ENCODE measurements at regions not wholly inside any gene's neighbourhood (a gene's known extent, or its start where the extent isn't known, plus 50 kb on each side); places are given as distances from the start of the nearest gene placed in this dataset.

GRCh38 chr6:14861491-14861943 lies 384.4 kb upstream of the JARID2 start:
- WGBS (ENCODE audit: insufficient coverage): 0% methylated on average over 2 of the region's 4 CpGs
- H3K4me3 ChIP-seq (ENCODE audit: control insufficient read depth in 1 of 7, extremely low read depth in 1 of 7, insufficient read depth in 4 of 7, low read depth in 2 of 7, low read length in 6 of 7): no peak overlapping the region
- DNase-seq: peak; percentile 63 to 94 (median 92)
- no peaks in the 10 kb centered on the region for H3K36me3 ChIP-seq (ENCODE audit: control insufficient read depth in 4 of 4, insufficient read depth in 4 of 4, low read length in 3 of 4)
- CTCF ChIA-PET: interaction anchor here (0.7 to 1.7 kb wide), 2 partner anchors 10 to 15 kb away, joined by 3 to 5 read pairs; no protein-coding TSS in a partner anchor
- no peaks in the 10 kb centered on the region for H3K27me3 ChIP-seq (replicated peaks in 2 of 5; ENCODE audit: control insufficient read depth in 4 of 5, insufficient read depth in 5 of 5, low read length in 4 of 5)
- H3K27ac ChIP-seq (ENCODE audit: insufficient read depth in 1 of 2, low read depth in 1 of 2, low read length in 2 of 2, poor library complexity in 1 of 2, severe bottlenecking in 2 of 2): no peak overlapping the region
- H3K9me3 ChIP-seq (ENCODE audit: control extremely low read depth in 1 of 5, control insufficient read depth in 4 of 5, insufficient read depth in 2 of 5, low read depth in 1 of 5, low read length in 4 of 5): no peaks in the 10 kb centered on the region
- POLR2A ChIA-PET: no interaction called here
- H3K4me1 ChIP-seq (ENCODE audit: control extremely low read depth in 1 of 4, control insufficient read depth in 4 of 4, insufficient read depth in 4 of 4, low read length in 3 of 4): peaks cover 14 to 42% (median 26%) of the 10 kb centered on the region in 4 experiments

DNA sequence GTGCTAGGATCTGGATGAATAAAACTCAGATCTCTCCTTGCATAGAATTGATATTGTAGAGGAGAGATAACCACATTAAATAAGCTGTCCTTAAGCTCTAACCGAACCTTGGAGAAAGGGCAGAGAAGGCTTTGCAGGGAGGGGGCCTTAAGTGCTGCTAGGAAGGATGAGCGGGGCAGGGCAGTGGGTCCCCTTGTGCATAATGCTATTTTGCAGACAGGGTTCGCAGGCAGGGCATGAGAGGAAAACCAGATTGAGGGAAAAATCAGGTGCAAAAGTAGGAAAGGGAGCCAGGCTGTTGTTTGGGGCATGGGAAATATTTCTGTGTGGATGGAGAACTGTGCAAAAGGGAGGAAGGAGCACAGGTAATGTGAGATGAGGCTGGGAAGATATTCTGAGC lies 383.0 kb upstream of the JARID2 start:
- Histone ChIP-seq H3K27ac (ENCODE audit: insufficient read depth in 1 of 2, low read depth in 1 of 2, low read length in 2 of 2, poor library complexity in 1 of 2, severe bottlenecking in 2 of 2) (no peak overlapping the region), H3K4me3 (ENCODE audit: control insufficient read depth in 1 of 7, extremely low read depth in 1 of 7, insufficient read depth in 4 of 7, low read depth in 2 of 7, low read length in 6 of 7) (no peak overlapping the region), H3K36me3 (ENCODE audit: control insufficient read depth in 4 of 4, insufficient read depth in 4 of 4, low read length in 3 of 4) (no peaks in the 10 kb centered on the region), H3K9me3 (ENCODE audit: control extremely low read depth in 1 of 5, control insufficient read depth in 4 of 5, insufficient read depth in 2 of 5, low read depth in 1 of 5, low read length in 4 of 5) (no peaks in the 10 kb centered on the region), H3K4me1 (ENCODE audit: control extremely low read depth in 1 of 4, control insufficient read depth in 4 of 4, insufficient read depth in 4 of 4, low read length in 3 of 4) (peaks cover 10 to 32% (median 18%) of the 10 kb centered on the region in 4 experiments), H3K27me3 (replicated peaks in 2 of 5; ENCODE audit: control insufficient read depth in 4 of 5, insufficient read depth in 5 of 5, low read length in 4 of 5) (no peaks in the 10 kb centered on the region)
- CTCF ChIA-PET: interaction anchor here (1.1 kb wide), 1 partner anchor 102 kb away, joined by 3 read pairs; no protein-coding TSS in a partner anchor
- no peak for DNase-seq
- POLR2A ChIA-PET: interaction anchor here (0.6 kb wide), 1 partner anchor 1833 kb away, joined by 3 read pairs; no protein-coding TSS in a partner anchor
- 96% methylated on average over 3 of the region's 3 CpGs for WGBS (ENCODE audit: insufficient coverage)

DNA sequence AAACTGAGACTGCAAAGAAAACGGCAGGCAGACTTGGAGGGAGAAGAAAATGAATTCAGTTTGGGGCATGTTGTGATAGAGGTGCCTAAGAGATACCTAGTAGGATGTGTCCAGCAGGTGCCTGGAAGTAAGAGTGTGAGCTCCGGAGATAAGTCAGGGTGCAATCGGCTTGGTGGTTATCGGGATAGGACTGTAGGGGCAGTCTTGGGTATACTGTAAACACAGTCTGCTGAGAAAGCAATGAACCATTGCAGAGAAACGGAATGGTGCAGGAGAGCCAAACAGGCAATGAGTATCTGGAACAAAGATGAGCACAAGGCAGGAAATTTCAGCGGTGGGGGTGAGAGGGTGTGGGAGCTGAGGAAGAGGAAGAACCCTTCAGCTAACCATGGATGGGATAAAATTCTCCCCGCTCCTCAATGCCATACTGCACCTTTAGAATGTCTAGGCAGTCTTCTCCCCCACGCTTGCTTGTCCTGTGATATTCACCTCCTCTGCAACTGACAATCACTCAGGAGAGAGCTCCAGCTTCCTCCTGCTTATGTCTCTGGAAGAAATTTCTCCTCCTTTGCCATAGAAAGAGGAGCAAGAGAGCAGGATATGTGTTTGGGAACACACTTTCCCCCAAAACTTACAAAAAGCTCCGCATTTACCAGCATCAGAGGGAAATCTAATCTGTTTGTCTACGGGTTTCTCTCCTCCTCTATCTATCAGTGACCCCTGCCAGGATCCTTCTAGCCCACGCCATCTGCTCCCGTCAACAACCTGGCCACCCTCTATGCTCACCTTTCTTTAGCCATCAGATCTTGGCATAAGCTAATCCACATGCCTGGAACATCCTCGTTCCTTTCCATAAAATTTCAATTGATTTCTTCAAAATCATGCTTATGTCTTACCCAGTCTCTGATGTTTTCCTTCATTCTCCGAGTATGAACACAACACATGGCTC lies 381.7 kb upstream of the JARID2 start:
- Histone ChIP-seq H3K27ac (ENCODE audit: insufficient read depth in 1 of 2, low read depth in 1 of 2, low read length in 2 of 2, poor library complexity in 1 of 2, severe bottlenecking in 2 of 2) (no peak overlapping the region), H3K27me3 (replicated peaks in 2 of 5; ENCODE audit: control insufficient read depth in 4 of 5, insufficient read depth in 5 of 5, low read length in 4 of 5) (no peaks in the 10 kb centered on the region), H3K36me3 (ENCODE audit: control insufficient read depth in 4 of 4, insufficient read depth in 4 of 4, low read length in 3 of 4) (no peaks in the 10 kb centered on the region), H3K4me1 (ENCODE audit: control extremely low read depth in 1 of 4, control insufficient read depth in 4 of 4, insufficient read depth in 4 of 4, low read length in 3 of 4) (peaks cover 10 to 32% (median 16%) of the 10 kb centered on the region in 4 experiments), H3K9me3 (ENCODE audit: control extremely low read depth in 1 of 5, control insufficient read depth in 4 of 5, insufficient read depth in 2 of 5, low read depth in 1 of 5, low read length in 4 of 5) (no peaks in the 10 kb centered on the region), H3K4me3 (ENCODE audit: control insufficient read depth in 1 of 7, extremely low read depth in 1 of 7, insufficient read depth in 4 of 7, low read depth in 2 of 7, low read length in 6 of 7) (no peak overlapping the region)
- no peak for DNase-seq
- 89% methylated on average over 12 of the region's 14 CpGs for WGBS (ENCODE audit: insufficient coverage)
- CTCF ChIA-PET: interaction anchor here (0.6 to 1.0 kb wide), 3 partner anchors 12 to 116 kb away, joined by 3 read pairs; no protein-coding TSS in a partner anchor
- POLR2A ChIA-PET: no interaction called here

DNA sequence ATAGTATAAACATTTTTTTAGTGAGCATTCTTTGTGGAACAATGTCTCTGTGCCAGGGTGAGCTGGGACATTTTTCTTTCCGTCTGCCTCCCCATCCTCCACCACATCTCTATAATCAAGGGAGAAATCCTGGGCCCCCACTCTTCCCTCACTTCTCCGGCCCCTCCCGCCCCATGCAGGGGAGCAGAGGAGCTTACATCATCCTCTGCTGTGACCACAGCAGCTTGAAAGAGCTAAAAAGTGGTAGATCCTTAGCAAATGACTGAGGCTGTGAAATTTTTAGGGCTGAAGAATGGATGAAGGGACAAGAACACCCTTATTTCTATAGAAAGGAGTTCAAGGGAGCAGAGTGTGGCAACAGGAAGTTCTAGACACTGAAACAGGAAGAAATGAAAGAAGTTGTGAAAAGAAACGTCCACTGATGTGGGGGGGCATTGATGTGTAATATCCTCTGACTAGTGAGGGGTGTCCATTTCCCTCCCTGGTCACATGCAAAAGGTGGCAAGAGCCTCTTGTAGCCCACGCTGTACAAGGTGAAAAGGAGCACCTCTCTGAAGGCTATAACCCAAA lies 380.3 kb upstream of the JARID2 start:
- no peaks in the 10 kb centered on the region for H3K9me3 ChIP-seq (ENCODE audit: control extremely low read depth in 1 of 5, control insufficient read depth in 4 of 5, insufficient read depth in 2 of 5, low read depth in 1 of 5, low read length in 4 of 5)
- no peaks in the 10 kb centered on the region for H3K27me3 ChIP-seq (replicated peaks in 2 of 5; ENCODE audit: control insufficient read depth in 4 of 5, insufficient read depth in 5 of 5, low read length in 4 of 5)
- H3K36me3 ChIP-seq (ENCODE audit: control insufficient read depth in 4 of 4, insufficient read depth in 4 of 4, low read length in 3 of 4): no peaks in the 10 kb centered on the region
- H3K27ac ChIP-seq (ENCODE audit: insufficient read depth in 1 of 2, low read depth in 1 of 2, low read length in 2 of 2, poor library complexity in 1 of 2, severe bottlenecking in 2 of 2): no peak overlapping the region
- peak; percentile 25 to 77 (median 70) for DNase-seq
- H3K4me1 ChIP-seq (ENCODE audit: control extremely low read depth in 1 of 4, control insufficient read depth in 4 of 4, insufficient read depth in 4 of 4, low read length in 3 of 4): peaks cover 10 to 29% (median 15%) of the 10 kb centered on the region in 4 experiments
- H3K4me3 ChIP-seq (ENCODE audit: control insufficient read depth in 1 of 7, extremely low read depth in 1 of 7, insufficient read depth in 4 of 7, low read depth in 2 of 7, low read length in 6 of 7): no peak overlapping the region
- WGBS (ENCODE audit: insufficient coverage): 42% methylated on average over 2 of the region's 5 CpGs
- ChIA-PET CTCF (no interaction called here), POLR2A (interaction anchor here (0.8 kb wide), 1 partner anchor 517 kb away, joined by 3 read pairs; no protein-coding TSS in a partner anchor)

DNA sequence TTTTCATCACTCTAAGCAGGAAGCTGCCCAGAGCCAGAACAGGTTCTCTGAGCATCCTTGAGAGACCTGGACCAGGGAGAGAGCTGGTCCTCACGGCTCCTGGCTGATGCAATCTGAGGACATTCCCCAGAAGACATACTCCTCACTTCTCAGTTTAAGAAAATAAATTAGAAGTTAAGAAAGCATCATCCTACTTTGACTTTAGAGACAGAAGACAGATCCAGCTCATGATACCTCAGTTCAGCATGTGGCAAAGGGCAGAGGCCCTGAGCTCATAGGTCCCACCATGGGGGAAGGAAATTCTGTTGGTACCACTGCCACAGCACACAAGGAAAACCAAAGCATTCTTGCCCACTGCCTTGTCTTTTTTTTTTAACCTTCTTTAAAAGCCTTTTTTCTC lies 378.1 kb upstream of the JARID2 start:
- no peaks in the 10 kb centered on the region for H3K27me3 ChIP-seq (replicated peaks in 2 of 5; ENCODE audit: control insufficient read depth in 4 of 5, insufficient read depth in 5 of 5, low read length in 4 of 5)
- no CpG with 5 or more reads among the region's 1 CpG for WGBS (ENCODE audit: insufficient coverage)
- no peaks in the 10 kb centered on the region for H3K9me3 ChIP-seq (ENCODE audit: control extremely low read depth in 1 of 5, control insufficient read depth in 4 of 5, insufficient read depth in 2 of 5, low read depth in 1 of 5, low read length in 4 of 5)
- peaks cover 5 to 18% (median 8%) of the 10 kb centered on the region in 4 experiments for H3K4me1 ChIP-seq (ENCODE audit: control extremely low read depth in 1 of 4, control insufficient read depth in 4 of 4, insufficient read depth in 4 of 4, low read length in 3 of 4)
- no peak for DNase-seq
- POLR2A ChIA-PET: no interaction called here
- CTCF ChIA-PET: interaction anchor here (1.3 kb wide), 1 partner anchor 139 kb away, joined by 3 read pairs; no protein-coding TSS in a partner anchor
- no peak overlapping the region for H3K27ac ChIP-seq (ENCODE audit: insufficient read depth in 1 of 2, low read depth in 1 of 2, low read length in 2 of 2, poor library complexity in 1 of 2, severe bottlenecking in 2 of 2)
- H3K4me3 ChIP-seq (ENCODE audit: control insufficient read depth in 1 of 7, extremely low read depth in 1 of 7, insufficient read depth in 4 of 7, low read depth in 2 of 7, low read length in 6 of 7): no peak overlapping the region
- no peaks in the 10 kb centered on the region for H3K36me3 ChIP-seq (ENCODE audit: control insufficient read depth in 4 of 4, insufficient read depth in 4 of 4, low read length in 3 of 4)

DNA sequence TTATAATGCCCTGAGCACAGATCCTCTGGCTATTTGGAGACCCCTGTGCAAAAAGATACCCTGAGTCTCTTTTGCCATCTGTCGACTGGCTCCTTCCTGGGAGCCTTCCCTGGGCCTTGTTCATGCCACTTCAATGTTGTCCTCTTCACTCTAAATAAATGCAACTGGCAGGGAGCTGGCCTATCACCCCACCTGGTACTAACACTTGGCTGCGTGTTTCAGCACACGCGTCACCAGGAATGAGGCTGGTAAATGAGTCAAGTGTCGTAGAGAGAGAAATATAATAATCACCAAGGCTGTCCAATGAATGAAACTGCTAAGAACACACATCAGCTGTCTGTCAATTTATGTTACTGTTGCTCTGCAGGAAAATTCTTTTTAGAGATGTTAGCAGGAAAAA lies 374.6 kb upstream of the JARID2 start:
- Histone ChIP-seq H3K4me1 (ENCODE audit: control extremely low read depth in 1 of 4, control insufficient read depth in 4 of 4, insufficient read depth in 4 of 4, low read length in 3 of 4) (no peaks in the 10 kb centered on the region), H3K36me3 (ENCODE audit: control insufficient read depth in 4 of 4, insufficient read depth in 4 of 4, low read length in 3 of 4) (no peaks in the 10 kb centered on the region), H3K27ac (ENCODE audit: insufficient read depth in 1 of 2, low read depth in 1 of 2, low read length in 2 of 2, poor library complexity in 1 of 2, severe bottlenecking in 2 of 2) (no peak overlapping the region), H3K4me3 (ENCODE audit: control insufficient read depth in 1 of 7, extremely low read depth in 1 of 7, insufficient read depth in 4 of 7, low read depth in 2 of 7, low read length in 6 of 7) (no peak overlapping the region), H3K9me3 (ENCODE audit: control extremely low read depth in 1 of 5, control insufficient read depth in 4 of 5, insufficient read depth in 2 of 5, low read depth in 1 of 5, low read length in 4 of 5) (no peaks in the 10 kb centered on the region), H3K27me3 (replicated peaks in 2 of 5; ENCODE audit: control insufficient read depth in 4 of 5, insufficient read depth in 5 of 5, low read length in 4 of 5) (no peaks in the 10 kb centered on the region)
- ChIA-PET CTCF (interaction anchor here (0.7 kb wide), 1 partner anchor 10 kb away, joined by 3 read pairs; no protein-coding TSS in a partner anchor), POLR2A (no interaction called here)
- DNase-seq: no peak
- 97% methylated on average over 5 of the region's 5 CpGs for WGBS (ENCODE audit: insufficient coverage)

DNA sequence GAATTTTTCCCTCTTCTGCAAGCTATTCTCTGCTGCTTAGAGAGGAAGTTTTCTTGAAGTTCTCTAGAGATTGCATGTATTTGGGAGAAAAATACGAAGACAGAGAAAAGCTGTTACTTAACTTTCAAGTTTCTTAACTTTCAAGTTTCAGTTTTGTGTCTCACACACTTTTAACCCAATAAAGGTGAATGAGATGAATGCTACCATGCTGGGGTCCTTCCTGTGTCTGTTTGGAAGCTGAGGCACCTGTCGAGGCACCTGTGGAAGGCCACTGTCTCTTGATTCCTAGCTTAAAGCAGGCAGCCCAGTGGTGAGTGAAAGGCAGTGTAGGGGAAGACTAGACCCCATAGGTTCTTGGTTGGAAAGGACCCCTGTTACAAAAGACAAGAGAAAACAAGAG lies 372.8 kb upstream of the JARID2 start:
- H3K27me3 ChIP-seq (replicated peaks in 2 of 5; ENCODE audit: control insufficient read depth in 4 of 5, insufficient read depth in 5 of 5, low read length in 4 of 5): no peaks in the 10 kb centered on the region
- ChIA-PET CTCF (no interaction called here), POLR2A (no interaction called here)
- peaks cover 3 to 14% (median 9%) of the 10 kb centered on the region in 4 experiments for H3K4me1 ChIP-seq (ENCODE audit: control extremely low read depth in 1 of 4, control insufficient read depth in 4 of 4, insufficient read depth in 4 of 4, low read length in 3 of 4)
- H3K9me3 ChIP-seq (ENCODE audit: control extremely low read depth in 1 of 5, control insufficient read depth in 4 of 5, insufficient read depth in 2 of 5, low read depth in 1 of 5, low read length in 4 of 5): no peaks in the 10 kb centered on the region
- H3K36me3 ChIP-seq (ENCODE audit: control insufficient read depth in 4 of 4, insufficient read depth in 4 of 4, low read length in 3 of 4): no peaks in the 10 kb centered on the region
- DNase-seq: no peak
- WGBS (ENCODE audit: insufficient coverage): 100% methylated on average over 1 of the region's 2 CpGs
- no peak overlapping the region for H3K4me3 ChIP-seq (ENCODE audit: control insufficient read depth in 1 of 7, extremely low read depth in 1 of 7, insufficient read depth in 4 of 7, low read depth in 2 of 7, low read length in 6 of 7)
- no peak overlapping the region for H3K27ac ChIP-seq (ENCODE audit: insufficient read depth in 1 of 2, low read depth in 1 of 2, low read length in 2 of 2, poor library complexity in 1 of 2, severe bottlenecking in 2 of 2)

Data from common myeloid progenitor, CD34-positive (primary cell).